HG03571 (cell line): ENCODE measurements at regions not wholly inside any gene's neighbourhood (a gene's known extent, or its start where the extent isn't known, plus 50 kb on each side); places are given as distances from the start of the nearest gene placed in this dataset.
"Not testable (repeated sequence)": the region's sequence is repeated elsewhere in the genome, so short reads cannot be mapped to it uniquely, and the experiment has no call there.

ENCODE experiments used
- ATAC-seq: cut with Tn5 transposase; IDR thresholded peaks from one replicate; pipeline ENCODE4 v1.9.1; 2021; ENCODE audit not compliant: unreplicated experiment

DNA sequence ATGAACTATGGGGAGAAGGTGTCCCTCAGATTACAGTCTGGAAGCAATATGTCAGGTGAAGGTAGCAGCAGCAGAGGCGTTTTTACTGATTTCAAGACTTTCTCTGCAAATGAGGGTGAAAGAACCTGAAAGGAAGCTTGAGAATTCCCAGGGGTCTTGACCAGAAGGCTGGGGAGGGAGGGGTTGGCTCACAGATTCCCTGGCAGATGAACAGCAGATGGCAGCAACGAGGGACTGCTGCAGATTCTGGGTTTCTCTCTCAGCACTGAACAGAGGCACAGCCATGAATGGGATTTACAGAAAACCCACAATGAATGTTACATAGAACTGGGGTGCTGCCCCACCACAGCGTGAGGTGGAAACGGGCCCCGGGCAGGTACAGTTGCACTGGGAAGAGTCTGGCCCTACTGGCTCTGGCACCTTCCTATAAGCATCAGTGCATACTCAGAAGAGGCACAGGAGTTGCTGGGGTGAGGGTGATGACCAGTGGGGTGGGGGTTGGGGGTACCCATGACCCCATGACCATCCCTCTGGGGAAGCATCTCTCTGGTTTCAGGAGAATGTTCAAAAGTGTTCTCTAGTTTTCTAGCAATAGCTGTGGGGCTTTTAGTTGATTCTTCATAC is 317.8 kb downstream of the SH2D4B start:
- ATAC-seq, result no peak

DNA sequence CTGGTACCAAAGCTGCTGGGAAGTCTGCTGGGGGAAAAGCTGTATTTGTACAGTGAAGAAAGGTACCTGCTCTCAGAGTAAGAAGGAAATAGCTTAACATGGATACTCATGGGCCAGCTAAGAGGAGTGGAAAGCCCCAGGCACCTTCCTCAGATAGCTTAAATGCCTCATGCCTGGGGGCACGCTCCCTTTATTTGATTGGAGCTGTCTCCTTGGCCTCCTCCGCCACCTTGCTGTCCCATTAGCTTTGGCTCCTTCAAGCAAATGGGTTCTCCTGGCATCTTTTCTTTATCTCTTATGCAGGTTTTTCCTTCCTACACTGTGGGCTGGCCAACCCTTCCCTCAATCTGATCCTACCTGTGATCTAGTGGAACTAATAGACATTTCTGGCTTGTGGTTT is 318.5 kb downstream of the SH2D4B start:
- ATAC-seq, result no peak

GRCh38 chr10:80859279-80859678 is 321.6 kb downstream of the SH2D4B start:
- ATAC-seq, result not testable (repeated sequence)

GRCh38 chr10:80860719-80861118 is 323.0 kb downstream of the SH2D4B start:
- ATAC-seq, result no peak

DNA sequence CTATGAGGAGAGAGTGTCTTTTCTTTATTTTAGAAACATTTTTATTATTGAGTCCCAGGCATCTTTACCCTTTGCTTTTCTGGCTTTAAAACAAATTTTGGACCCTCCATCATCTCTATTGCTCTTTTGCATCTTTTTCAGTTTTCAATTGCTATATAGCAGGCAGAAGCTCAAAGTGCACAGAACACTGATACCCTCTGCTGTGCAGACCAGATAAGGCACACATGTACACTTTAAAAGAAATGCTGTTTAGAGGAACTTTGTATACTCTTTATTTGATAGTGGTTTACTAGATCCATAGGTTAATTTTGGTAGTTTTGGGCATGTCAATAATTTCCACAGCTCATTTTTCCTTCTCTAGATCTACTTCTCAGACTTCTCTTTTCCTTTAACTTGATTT is 324.2 kb downstream of the SH2D4B start:
- ATAC-seq, result no peak

DNA sequence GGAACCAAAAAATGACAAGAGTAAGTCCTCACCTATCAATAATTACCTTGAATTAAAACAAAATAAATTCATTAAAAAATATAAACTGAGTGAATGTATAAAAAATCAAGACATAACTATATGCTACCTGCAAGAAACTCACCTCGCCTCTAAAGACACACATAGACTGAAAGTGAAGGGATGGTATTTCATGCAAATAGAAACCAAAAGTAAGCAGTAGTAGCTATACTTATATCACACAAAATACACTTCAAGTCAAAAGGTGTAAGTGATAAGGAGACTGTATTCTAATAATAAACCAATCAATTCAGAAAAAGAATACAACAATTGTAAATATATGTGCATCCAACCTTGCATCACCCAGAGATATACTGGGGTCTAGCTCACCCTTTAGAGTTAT is 332.6 kb downstream of the SH2D4B start:
- ATAC-seq, result peak; percentile 58

GRCh38 chr10:80871083-80871482 is 333.4 kb downstream of the SH2D4B start:
- ATAC-seq, result peak; percentile 74

DNA sequence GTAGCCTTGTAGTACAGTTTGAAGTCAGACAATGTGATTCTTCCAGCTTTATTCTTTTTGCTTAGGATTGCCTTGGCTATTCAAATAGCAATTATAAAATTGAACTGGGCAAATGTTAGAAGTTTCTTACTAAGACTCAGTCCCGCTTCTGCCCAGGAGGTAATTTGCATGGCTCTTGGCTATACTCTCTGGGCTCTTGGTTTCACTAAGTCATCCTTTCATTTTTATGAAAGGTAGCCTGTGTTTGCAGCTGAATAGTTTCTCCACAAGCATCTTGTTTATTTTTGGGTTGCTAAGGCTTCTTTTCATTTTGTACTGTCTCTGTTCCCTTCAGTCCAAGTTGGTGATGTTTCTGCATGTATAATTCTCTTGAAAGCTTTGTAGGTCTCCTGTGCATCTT is 340.6 kb downstream of the SH2D4B start:
- no peak for ATAC-seq

DNA sequence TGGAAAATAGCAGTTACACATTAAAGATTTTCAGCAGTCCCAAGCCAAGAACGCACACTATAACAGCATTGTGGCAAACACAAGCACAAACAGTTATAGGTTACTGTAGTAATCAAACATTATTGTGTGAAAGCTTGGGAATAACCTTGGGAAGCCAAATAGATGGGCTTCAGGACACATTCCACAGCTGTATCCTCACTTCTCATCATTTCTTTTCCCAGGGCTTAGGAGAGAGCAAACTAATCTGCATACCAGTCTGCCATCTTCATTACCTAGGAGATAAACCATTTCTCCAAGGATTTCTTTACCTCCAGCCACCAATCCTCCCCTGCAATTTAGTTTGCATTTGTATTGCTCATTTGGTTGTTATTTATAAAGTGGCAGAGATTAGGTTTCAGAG is 352.4 kb downstream of the SH2D4B start:
- no peak for ATAC-seq

DNA sequence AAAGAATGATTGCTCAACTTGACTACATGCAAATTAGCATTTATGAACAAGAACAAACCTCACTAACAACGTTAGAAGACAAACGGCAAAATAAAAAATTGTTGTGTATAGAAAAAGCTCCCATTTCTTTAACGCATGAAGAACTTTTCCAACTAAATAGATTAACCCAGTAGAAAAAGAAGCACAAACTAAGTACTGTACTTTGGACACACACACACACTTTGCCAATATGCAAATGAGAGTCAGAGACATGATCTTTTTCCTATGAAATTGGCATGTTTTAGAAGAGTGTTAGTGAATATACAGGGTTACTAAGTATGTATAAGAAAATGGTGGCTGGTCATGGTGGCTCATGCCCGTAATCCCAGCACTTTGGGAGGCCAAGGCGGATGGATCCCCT is 355.6 kb downstream of the SH2D4B start:
- no peak for ATAC-seq

DNA sequence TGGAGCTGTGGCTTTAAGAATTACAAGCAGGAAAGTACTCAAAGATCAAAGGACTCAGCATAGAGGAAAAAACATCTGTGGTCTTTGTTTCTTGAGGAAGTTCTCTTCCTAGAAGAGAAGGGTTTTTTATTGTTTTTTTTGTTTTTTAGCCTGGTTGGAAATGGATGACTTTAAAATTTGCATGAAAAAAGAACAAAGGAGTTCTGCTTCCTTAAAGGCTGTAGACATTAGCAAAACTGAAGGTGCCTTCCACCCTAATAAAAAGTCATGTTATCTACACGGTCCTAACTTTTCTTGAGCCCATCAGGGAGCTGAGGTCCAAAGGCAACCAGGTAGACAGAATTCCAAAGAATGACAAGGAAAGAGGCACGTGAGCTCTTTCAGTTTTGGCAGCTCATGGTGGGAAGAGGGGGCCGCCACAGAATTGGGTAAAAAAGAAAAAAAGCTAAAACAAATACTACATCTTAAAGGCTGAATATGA is 356.6 kb downstream of the SH2D4B start:
- ATAC-seq, result no peak

- ATAC-seq, result no peak
Observed at GRCh38 chr10:80894797-80895467, 357.2 kb downstream of the SH2D4B start.

DNA sequence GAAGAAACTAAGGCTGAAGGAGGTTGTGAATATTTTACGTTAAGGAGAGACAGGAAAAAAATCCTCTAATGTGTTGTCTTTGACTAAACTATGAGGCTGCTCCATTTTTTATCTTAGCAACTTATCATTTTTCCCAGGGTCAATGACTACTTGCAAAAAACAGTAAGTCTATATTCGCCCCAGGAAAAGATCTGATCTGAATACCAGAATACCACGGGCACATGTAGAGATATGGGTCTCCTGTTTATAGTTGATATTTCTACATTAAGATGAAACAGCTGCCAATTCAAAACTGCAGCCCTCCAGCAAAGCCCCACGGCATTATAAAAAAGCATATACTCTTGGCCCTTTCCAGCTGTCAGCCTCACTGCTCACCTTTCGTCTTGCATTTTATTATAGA is 358.4 kb downstream of the SH2D4B start:
- ATAC-seq, result no peak

GRCh38 chr10:80896959-80897358 is 359.3 kb downstream of the SH2D4B start:
- no peak for ATAC-seq

DNA sequence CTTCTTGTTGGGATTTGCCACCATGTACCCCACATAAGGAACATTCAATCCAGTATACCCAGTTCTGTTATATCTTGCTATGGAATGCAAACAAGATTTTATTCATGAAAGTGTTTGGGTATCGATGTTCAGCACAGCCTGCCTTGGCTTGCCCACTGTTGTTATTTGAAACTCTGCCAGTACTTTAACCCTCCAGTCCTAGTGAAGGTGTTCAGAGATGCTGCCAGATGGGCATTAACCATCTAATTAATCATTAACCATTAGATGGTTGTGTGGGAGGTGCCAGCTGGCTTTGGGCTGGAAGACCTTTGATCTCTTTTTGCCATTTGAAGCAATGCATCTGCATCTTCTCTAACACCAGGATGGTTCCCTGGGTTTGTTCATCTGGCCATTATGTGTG is 363.0 kb downstream of the SH2D4B start:
- ATAC-seq, result no peak

DNA sequence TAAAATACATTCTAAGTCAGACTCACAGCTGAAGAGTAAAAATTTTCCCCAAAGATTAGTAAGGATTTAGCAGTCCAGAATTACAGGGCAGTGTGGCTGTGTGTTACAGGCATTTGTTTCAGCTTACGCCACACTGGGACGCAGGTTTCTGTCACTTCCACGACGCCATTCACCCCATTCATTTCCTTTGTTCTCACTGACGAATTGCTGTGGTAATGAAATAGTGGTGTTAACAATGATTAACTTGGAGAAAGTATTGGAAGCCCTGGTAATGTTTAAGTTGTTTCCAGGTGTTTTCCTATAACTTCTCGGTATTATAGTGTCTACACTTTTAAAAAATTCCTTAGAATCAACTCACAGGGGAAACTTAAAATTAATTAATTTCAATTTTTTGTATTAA is 370.9 kb downstream of the SH2D4B start:
- no peak for ATAC-seq

- no peak for ATAC-seq
Observed at GRCh38 chr10:80909254-80909653, 371.6 kb downstream of the SH2D4B start.

GRCh38 chr10:80917636-80918035 is 379.9 kb downstream of the SH2D4B start:
- ATAC-seq, result no peak

DNA sequence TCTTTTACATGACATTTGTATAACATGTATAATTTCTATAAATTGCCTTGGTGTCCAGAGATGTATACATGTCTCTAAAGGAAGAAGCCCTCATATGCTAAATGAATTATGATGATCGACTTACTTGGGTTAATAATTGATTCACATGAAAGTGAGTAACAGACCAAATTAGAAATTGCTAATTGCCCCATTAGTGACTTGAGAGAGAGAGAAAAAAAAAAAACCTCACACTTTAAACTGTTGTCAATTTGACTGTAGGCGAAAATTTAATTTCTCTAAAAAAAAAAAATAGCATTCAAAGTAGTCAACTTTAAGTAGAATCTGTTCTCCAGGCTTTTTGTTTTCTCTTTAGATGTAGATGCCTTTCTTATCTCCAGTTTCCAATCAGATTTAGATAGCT is 383.3 kb downstream of the SH2D4B start:
- ATAC-seq, result no peak

GRCh38 chr10:80924063-80924952 is 386.6 kb downstream of the SH2D4B start:
- no peak for ATAC-seq

DNA sequence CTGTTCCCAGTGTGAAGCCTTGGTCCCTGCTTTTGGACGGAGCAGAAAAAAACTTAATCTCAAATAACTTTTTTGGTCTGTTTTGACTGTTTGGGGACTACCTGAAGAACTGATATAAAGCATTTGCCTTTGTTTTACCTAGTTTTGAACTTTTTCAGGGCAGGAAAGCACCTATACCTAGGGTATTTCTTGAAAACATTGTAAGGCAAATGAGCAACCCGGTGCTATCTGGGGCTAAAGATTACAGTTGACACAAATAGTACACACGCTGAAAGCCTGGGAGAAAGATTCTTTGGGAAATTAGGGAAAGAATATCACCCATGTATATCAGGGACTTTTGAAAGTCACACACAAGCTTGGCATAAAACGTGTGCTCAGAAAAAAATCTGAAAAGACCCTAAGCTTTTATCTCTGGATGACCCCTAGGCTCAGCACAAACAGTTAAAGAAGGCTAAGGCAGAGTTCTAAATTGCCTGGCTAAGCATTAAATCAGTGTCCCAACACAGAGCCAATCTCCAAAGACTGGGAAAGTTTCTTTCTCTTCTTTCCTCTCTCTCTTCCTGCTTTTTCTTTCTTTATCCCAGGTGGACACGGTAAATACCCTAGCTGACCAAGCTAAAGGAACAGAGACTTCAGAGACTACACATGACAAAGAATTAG is 389.8 kb downstream of the SH2D4B start:
- no peak for ATAC-seq
